Skin epidermis (tissue), 12 donors: ENCODE measurements at regions not wholly inside any gene's neighbourhood (a gene's known extent, or its start where the extent isn't known, plus 50 kb on each side); places are given as distances from the start of the nearest gene placed in this dataset.

ENCODE experiments used
- H3K27ac ChIP-seq, 21 experiments: fragments of 200-600 bp; sonication (generic) in 11 of 21; one replicate each; pipeline ENCODE4 v1.5.0; 2020; ENCODE audit warnings: mild to moderate bottlenecking in 3 of 21, inconsistent platforms in 2 of 21, moderate library complexity in 2 of 21
- H3K4me3 ChIP-seq, 7 experiments: fragments of 200-600 bp; sonication (generic) in 2 of 7; one replicate each; pipeline ENCODE4 v1.5.0; 2020; ENCODE audit warnings: inconsistent platforms in 2 of 7, mild to moderate bottlenecking in 2 of 7, moderate library complexity in 1 of 7

GRCh38 chr18:78396756-78397155 is 582.9 kb upstream of the SALL3 start:
- no peak overlapping the region for H3K27ac ChIP-seq
- H3K4me3 ChIP-seq = no peak overlapping the region

- no peak overlapping the region for H3K27ac ChIP-seq
- no peak overlapping the region for H3K4me3 ChIP-seq
Measured at GRCh38 chr18:78399992-78400503, 579.6 kb upstream of the SALL3 start.

GRCh38 chr18:78402440-78402839 is 577.2 kb upstream of the SALL3 start:
- no peak overlapping the region for H3K27ac ChIP-seq
- no peak overlapping the region for H3K4me3 ChIP-seq

- Histone ChIP-seq H3K27ac (no peak overlapping the region), H3K4me3 (no peak overlapping the region)
Measured at GRCh38 chr18:78402966-78403365, 576.7 kb upstream of the SALL3 start.

GRCh38 chr18:78403371-78403770 is 576.2 kb upstream of the SALL3 start:
- no peak overlapping the region for H3K4me3 ChIP-seq
- no peak overlapping the region for H3K27ac ChIP-seq

- Histone ChIP-seq H3K27ac (no peak overlapping the region), H3K4me3 (no peak overlapping the region)
Measured at GRCh38 chr18:78405763-78406162, 573.9 kb upstream of the SALL3 start.

GRCh38 chr18:78406743-78407465 is 572.7 kb upstream of the SALL3 start:
- Histone ChIP-seq H3K4me3 (no peak overlapping the region), H3K27ac (no peak overlapping the region)

- Histone ChIP-seq H3K4me3 (no peak overlapping the region), H3K27ac (no peak overlapping the region)
Measured at GRCh38 chr18:78407466-78407844, 572.2 kb upstream of the SALL3 start.

GRCh38 chr18:78408623-78409022 is 571.0 kb upstream of the SALL3 start:
- no peak overlapping the region for H3K27ac ChIP-seq
- no peak overlapping the region for H3K4me3 ChIP-seq

GRCh38 chr18:78410094-78410786 is 569.4 kb upstream of the SALL3 start:
- Histone ChIP-seq H3K4me3 (no peak overlapping the region), H3K27ac (no peak overlapping the region)

GRCh38 chr18:78411539-78411938 is 568.1 kb upstream of the SALL3 start:
- Histone ChIP-seq H3K27ac (no peak overlapping the region), H3K4me3 (no peak overlapping the region)

GRCh38 chr18:78414302-78414701 is 565.3 kb upstream of the SALL3 start:
- Histone ChIP-seq H3K27ac (no peak overlapping the region), H3K4me3 (no peak overlapping the region)

- H3K4me3 ChIP-seq = no peak overlapping the region
- no peak overlapping the region for H3K27ac ChIP-seq
Measured at GRCh38 chr18:78416853-78417252, 562.8 kb upstream of the SALL3 start.

GRCh38 chr18:78418379-78418778 is 561.2 kb upstream of the SALL3 start:
- H3K4me3 ChIP-seq = no peak overlapping the region
- no peak overlapping the region for H3K27ac ChIP-seq

GRCh38 chr18:78419171-78419570 is 560.4 kb upstream of the SALL3 start:
- Histone ChIP-seq H3K27ac (no peak overlapping the region), H3K4me3 (no peak overlapping the region)

GRCh38 chr18:78420116-78420515 is 559.5 kb upstream of the SALL3 start:
- no peak overlapping the region for H3K4me3 ChIP-seq
- H3K27ac ChIP-seq = no peak overlapping the region

- Histone ChIP-seq H3K27ac (no peak overlapping the region), H3K4me3 (no peak overlapping the region)
Measured at GRCh38 chr18:78421392-78421791, 558.2 kb upstream of the SALL3 start.

GRCh38 chr18:78422336-78422735 is 557.3 kb upstream of the SALL3 start:
- Histone ChIP-seq H3K4me3 (no peak overlapping the region), H3K27ac (no peak overlapping the region)

GRCh38 chr18:78423811-78424210 is 555.8 kb upstream of the SALL3 start:
- Histone ChIP-seq H3K27ac (no peak overlapping the region), H3K4me3 (no peak overlapping the region)

GRCh38 chr18:78424403-78425018 is 555.1 kb upstream of the SALL3 start:
- Histone ChIP-seq H3K4me3 (no peak overlapping the region), H3K27ac (no peak overlapping the region)

GRCh38 chr18:78425019-78425412 is 554.6 kb upstream of the SALL3 start:
- H3K4me3 ChIP-seq = no peak overlapping the region
- H3K27ac ChIP-seq = no peak overlapping the region
